ENCODE measurements at regions not wholly inside any gene's neighbourhood (a gene's known extent, or its start where the extent isn't known, plus 50 kb on each side); places are given as distances from the start of the nearest gene placed in this dataset.

- TF ChIP-seq, protein P1, sequence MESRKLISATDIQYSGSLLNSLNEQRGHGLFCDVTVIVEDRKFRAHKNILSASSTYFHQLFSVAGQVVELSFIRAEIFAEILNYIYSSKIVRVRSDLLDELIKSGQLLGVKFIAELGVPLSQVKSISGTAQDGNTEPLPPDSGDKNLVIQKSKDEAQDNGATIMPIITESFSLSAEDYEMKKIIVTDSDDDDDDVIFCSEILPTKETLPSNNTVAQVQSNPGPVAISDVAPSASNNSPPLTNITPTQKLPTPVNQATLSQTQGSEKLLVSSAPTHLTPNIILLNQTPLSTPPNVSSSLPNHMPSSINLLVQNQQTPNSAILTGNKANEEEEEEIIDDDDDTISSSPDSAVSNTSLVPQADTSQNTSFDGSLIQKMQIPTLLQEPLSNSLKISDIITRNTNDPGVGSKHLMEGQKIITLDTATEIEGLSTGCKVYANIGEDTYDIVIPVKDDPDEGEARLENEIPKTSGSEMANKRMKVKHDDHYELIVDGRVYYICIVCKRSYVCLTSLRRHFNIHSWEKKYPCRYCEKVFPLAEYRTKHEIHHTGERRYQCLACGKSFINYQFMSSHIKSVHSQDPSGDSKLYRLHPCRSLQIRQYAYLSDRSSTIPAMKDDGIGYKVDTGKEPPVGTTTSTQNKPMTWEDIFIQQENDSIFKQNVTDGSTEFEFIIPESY (IDR thresholded peaks at IDR 0.05), result no peak
Measured at GRCh38 chr2:45119855-45120254, 110.6 kb upstream of the SIX2 start (continued).

GRCh38 chr2:45119038-45119437, 109.8 kb upstream of the SIX2 start:
- H3K4me3 ChIP-seq (ENCODE audit: low read depth in 1 of 3, low read length in 3 of 3), result no peak overlapping the region
- DNase-seq (ENCODE audit: low spot score), result no peak
- 94% methylated on average over 5 of the region's 5 CpGs for WGBS

DNA sequence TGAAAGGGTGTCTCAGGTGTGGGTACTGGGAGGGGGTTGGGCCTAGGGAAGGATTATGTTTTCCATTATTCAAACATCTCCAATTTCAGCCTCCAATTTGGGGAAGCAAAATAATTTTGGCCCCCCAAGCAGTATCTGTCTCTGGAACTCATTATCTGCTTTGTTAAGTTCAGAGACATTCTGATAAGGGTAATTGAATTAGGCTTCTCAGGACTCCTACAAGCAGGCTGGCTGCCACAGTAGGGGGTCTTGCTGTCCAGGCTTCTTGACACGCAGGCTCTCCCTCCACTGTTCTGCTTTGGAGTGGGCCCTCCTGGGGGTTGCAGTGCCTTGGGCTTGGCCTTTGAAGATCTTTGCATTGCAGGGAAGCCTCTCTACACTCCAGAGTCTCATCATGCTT, 108.1 kb upstream of the SIX2 start:
- H3K36me3 ChIP-seq (ENCODE audit: control insufficient read depth in 4 of 4, insufficient read depth in 3 of 4, low read depth in 1 of 4, low read length in 3 of 4), result no peaks in the 10 kb centered on the region
- H3K27ac ChIP-seq (ENCODE audit: low read depth in 1 of 2, low read length in 2 of 2), result no peak overlapping the region
- H3K27me3 ChIP-seq (ENCODE audit: control insufficient read depth in 4 of 4, insufficient read depth in 4 of 4, low read length in 3 of 4), result no peaks in the 10 kb centered on the region
- no peak overlapping the region for H3K4me3 ChIP-seq (ENCODE audit: low read depth in 1 of 3, low read length in 3 of 3)
- no peak for DNase-seq (ENCODE audit: low spot score)
- 85% methylated on average over 1 of the region's 1 CpG for WGBS
- no peak overlapping the region for H3K9ac ChIP-seq (ENCODE audit: low read depth in 1 of 2, low read length in 2 of 2)
- no peaks in the 10 kb centered on the region for H3K4me1 ChIP-seq (ENCODE audit: control insufficient read depth in 4 of 4, insufficient read depth in 4 of 4, low read length in 3 of 4)
- no peaks in the 10 kb centered on the region for H3K9me3 ChIP-seq (ENCODE audit: control insufficient read depth in 4 of 4, low read length in 3 of 4)
- TF ChIP-seq RAD21 (IDR thresholded peaks at IDR 0.05), result no peak
- TF ChIP-seq HNF4A (conservative IDR thresholded peaks at IDR 0.05), result no peak
- no peak for TF ChIP-seq FOXA1 (IDR thresholded peaks at IDR 0.05)
- no peak for TF ChIP-seq CTCF (IDR thresholded peaks at IDR 0.05; ENCODE audit: low read depth, low read length, missing input control)
- TF ChIP-seq GABPA (IDR thresholded peaks at IDR 0.05 in 1 of 2, conservative IDR thresholded peaks at IDR 0.05 in 1 of 2), result no peak
- TF ChIP-seq, protein P2, sequence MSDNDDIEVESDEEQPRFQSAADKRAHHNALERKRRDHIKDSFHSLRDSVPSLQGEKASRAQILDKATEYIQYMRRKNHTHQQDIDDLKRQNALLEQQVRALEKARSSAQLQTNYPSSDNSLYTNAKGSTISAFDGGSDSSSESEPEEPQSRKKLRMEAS (IDR thresholded peaks at IDR 0.05), result no peak
- no peak for TF ChIP-seq RXRA (IDR thresholded peaks at IDR 0.05)
- TF ChIP-seq, protein P3, sequence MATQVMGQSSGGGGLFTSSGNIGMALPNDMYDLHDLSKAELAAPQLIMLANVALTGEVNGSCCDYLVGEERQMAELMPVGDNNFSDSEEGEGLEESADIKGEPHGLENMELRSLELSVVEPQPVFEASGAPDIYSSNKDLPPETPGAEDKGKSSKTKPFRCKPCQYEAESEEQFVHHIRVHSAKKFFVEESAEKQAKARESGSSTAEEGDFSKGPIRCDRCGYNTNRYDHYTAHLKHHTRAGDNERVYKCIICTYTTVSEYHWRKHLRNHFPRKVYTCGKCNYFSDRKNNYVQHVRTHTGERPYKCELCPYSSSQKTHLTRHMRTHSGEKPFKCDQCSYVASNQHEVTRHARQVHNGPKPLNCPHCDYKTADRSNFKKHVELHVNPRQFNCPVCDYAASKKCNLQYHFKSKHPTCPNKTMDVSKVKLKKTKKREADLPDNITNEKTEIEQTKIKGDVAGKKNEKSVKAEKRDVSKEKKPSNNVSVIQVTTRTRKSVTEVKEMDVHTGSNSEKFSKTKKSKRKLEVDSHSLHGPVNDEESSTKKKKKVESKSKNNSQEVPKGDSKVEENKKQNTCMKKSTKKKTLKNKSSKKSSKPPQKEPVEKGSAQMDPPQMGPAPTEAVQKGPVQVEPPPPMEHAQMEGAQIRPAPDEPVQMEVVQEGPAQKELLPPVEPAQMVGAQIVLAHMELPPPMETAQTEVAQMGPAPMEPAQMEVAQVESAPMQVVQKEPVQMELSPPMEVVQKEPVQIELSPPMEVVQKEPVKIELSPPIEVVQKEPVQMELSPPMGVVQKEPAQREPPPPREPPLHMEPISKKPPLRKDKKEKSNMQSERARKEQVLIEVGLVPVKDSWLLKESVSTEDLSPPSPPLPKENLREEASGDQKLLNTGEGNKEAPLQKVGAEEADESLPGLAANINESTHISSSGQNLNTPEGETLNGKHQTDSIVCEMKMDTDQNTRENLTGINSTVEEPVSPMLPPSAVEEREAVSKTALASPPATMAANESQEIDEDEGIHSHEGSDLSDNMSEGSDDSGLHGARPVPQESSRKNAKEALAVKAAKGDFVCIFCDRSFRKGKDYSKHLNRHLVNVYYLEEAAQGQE (IDR thresholded peaks at IDR 0.05), result no peak
- TF ChIP-seq EGR1 (IDR thresholded peaks at IDR 0.05; ENCODE audit: low read depth in 2 of 2), result no peak
- TF ChIP-seq JUND (IDR thresholded peaks at IDR 0.05), result no peak
- no peak for TF ChIP-seq FOXA2 (IDR thresholded peaks at IDR 0.05)
- TF ChIP-seq ATF3 (IDR thresholded peaks at IDR 0.05), result no peak
- no peak for TF ChIP-seq TAF1 (conservative IDR thresholded peaks at IDR 0.05)
- TF ChIP-seq, protein P1 (IDR thresholded peaks at IDR 0.05), result no peak

More at GRCh38 chr2:45119038-45119437, 109.8 kb upstream of the SIX2 start:
- no peak overlapping the region for H3K27ac ChIP-seq (ENCODE audit: low read depth in 1 of 2, low read length in 2 of 2)
- no peak overlapping the region for H3K9ac ChIP-seq (ENCODE audit: low read depth in 1 of 2, low read length in 2 of 2)
- H3K9me3 ChIP-seq (ENCODE audit: control insufficient read depth in 4 of 4, low read length in 3 of 4), result no peaks in the 10 kb centered on the region
- H3K4me1 ChIP-seq (ENCODE audit: control insufficient read depth in 4 of 4, insufficient read depth in 4 of 4, low read length in 3 of 4), result no peaks in the 10 kb centered on the region
- no peaks in the 10 kb centered on the region for H3K27me3 ChIP-seq (ENCODE audit: control insufficient read depth in 4 of 4, insufficient read depth in 4 of 4, low read length in 3 of 4)
- H3K36me3 ChIP-seq (ENCODE audit: control insufficient read depth in 4 of 4, insufficient read depth in 3 of 4, low read depth in 1 of 4, low read length in 3 of 4), result no peaks in the 10 kb centered on the region
- TF ChIP-seq RXRA (IDR thresholded peaks at IDR 0.05) (no peak), FOXA2 (IDR thresholded peaks at IDR 0.05) (no peak), EGR1 (IDR thresholded peaks at IDR 0.05; ENCODE audit: low read depth in 2 of 2) (no peak), CTCF (IDR thresholded peaks at IDR 0.05; ENCODE audit: low read depth, low read length, missing input control) (no peak)
